Caco-2 (cell line): ENCODE measurements at regions not wholly inside any gene's neighbourhood (a gene's known extent, or its start where the extent isn't known, plus 50 kb on each side); places are given as distances from the start of the nearest gene placed in this dataset.

Experiments used
- BruUV-seq: library from RNA; stranded (reverse); fragments of 400-500 nt; replicated peaks from 2 replicates; lab custom pipeline; 2021; lab: Mats Ljungman, UMichigan
- CTCF ChIA-PET: fragments of 300-600 bp; sonication (Branson Sonifier 250); formaldehyde crosslinking; loops from one replicate; lab custom pipeline; 2022; ENCODE audit warnings: antibody characterized with exemption; lab: Charles Lee
- POLR2A ChIA-PET: fragments of 300-600 bp; sonication (Branson Sonifier 250); formaldehyde crosslinking; loops from one replicate; lab custom pipeline; 2022; ENCODE audit warnings: antibody characterized with exemption; lab: Charles Lee
- DNase-seq, 2 experiments: peaks; one replicate each; pipeline versions ENCODE4 v3.0.0 to v3.0.0-alpha.2; 2020 to 2022
- H3K27me3 ChIP-seq: replicated peaks from 2 replicates; pipeline ENCODE4 v1.6.0; 2011; ENCODE audit warnings: low read length; ENCODE audit not compliant: control insufficient read depth, insufficient read depth
- H3K36me3 ChIP-seq: 2 replicates; pipeline ENCODE4 v1.5.1; 2011; ENCODE audit warnings: low read length; ENCODE audit not compliant: control insufficient read depth, insufficient read depth
- H3K4me1 ChIP-seq: fragments of 250-450 bp; sonication (Bioruptor Pico); 2 replicates; pipeline ENCODE4 v1.5.1; 2020; ENCODE audit warnings: mild to moderate bottlenecking
- H3K4me3 ChIP-seq: 2 replicates; pipeline ENCODE4 v1.5.1; 2011; ENCODE audit warnings: low read depth, mild to moderate bottlenecking, control low read depth, low read length
- H3K9me3 ChIP-seq: fragments of 250-450 bp; sonication (Bioruptor Pico); 2 replicates; pipeline ENCODE4 v1.5.1; 2020; ENCODE audit warnings: mild to moderate bottlenecking, moderate library complexity
- H3K27ac Mint-ChIP-seq: one replicate; pipeline ENCODE4 v1.8.0; 2022; ENCODE audit warnings: mixed read lengths; ENCODE audit not compliant: unreplicated experiment
- H3K27me3 Mint-ChIP-seq: one replicate; pipeline ENCODE4 v1.8.0; 2022; ENCODE audit warnings: mixed read lengths; ENCODE audit not compliant: insufficient read depth, unreplicated experiment
- H3K36me3 Mint-ChIP-seq: one replicate; pipeline ENCODE4 v1.8.0; 2022; ENCODE audit warnings: mild to moderate bottlenecking, mixed read lengths; ENCODE audit not compliant: insufficient read depth, unreplicated experiment
- H3K4me1 Mint-ChIP-seq: one replicate; pipeline ENCODE4 v1.8.0; 2022; ENCODE audit warnings: low read depth, mixed read lengths; ENCODE audit not compliant: unreplicated experiment
- H3K4me3 Mint-ChIP-seq: one replicate; pipeline ENCODE4 v1.8.0; 2022; ENCODE audit warnings: mild to moderate bottlenecking, moderate library complexity, mixed read lengths; ENCODE audit not compliant: unreplicated experiment
- H3K9me3 Mint-ChIP-seq: one replicate; pipeline ENCODE4 v1.8.0; 2022; ENCODE audit warnings: mixed read lengths; ENCODE audit not compliant: unreplicated experiment
- CTCF ChIP-seq, 2 experiments: fragments of 200-600 bp in 1 of 2; IDR thresholded peaks; 1 replicate in 1 of 2; 2 replicates in 1 of 2; pipeline versions ENCODE4 v1.5.1 to v1.8.0; 2011 to 2022; ENCODE audit warnings: antibody characterized with exemption in 1 of 2, control low read depth in 1 of 2, inconsistent platforms in 1 of 2, low read depth in 1 of 2, low read length in 1 of 2, mild to moderate bottlenecking in 1 of 2, moderate library complexity in 1 of 2; ENCODE audit not compliant: insufficient read depth in 1 of 2, severe bottlenecking in 1 of 2, unreplicated experiment in 1 of 2
- intact Hi-C: fragments of 100-400 bp; cut with micrococcal nuclease; formaldehyde crosslinking; loops from one replicate; pipeline ENCODE4 v1.10.0; 2022; ENCODE audit not compliant: unreplicated experiment

GRCh38 chr1:78836726-78837125 lies 169.8 kb downstream of the ADGRL4 start:
- CTCF ChIA-PET: no interaction called here

DNA sequence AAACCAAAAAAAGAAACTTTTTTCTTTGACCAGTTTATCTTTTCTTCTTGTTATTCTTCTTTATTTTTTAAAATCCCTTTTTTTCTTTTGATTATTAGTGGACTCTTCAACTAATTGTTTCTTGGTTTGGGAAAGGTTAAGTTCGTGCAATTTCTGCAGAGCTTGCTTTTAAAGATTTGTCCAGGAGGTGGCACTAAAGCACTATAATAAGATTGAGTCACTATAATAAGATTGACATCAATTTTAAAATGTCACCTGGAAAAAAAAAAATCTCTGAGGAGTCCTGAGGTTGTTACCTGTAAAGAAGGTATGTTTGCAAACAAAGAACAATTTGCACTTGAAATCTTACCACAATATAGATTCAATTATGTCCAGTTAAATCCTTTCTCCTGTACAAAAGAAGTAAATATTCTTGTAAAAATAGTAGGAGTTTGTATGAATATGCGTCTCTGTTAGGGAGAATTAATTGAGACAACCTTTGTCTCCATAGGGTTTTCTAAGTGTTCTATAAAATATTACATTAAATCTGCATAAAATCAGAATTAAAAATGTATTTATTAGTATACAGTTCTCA lies 166.7 kb downstream of the ADGRL4 start:
- Mint-ChIP-seq H3K4me1 (no peaks in the 10 kb centered on the region), H3K27ac (no peak overlapping the region), H3K4me3 (no peak overlapping the region), H3K36me3 (no peaks in the 10 kb centered on the region), H3K27me3 (no peaks in the 10 kb centered on the region), H3K9me3 (no peaks in the 10 kb centered on the region)
- peak; percentile 36 to 51 for TF ChIP-seq CTCF (IDR thresholded peaks at IDR 0.05; ENCODE audit: insufficient read depth in 1 of 2, low read depth in 1 of 2, low read length in 1 of 2, severe bottlenecking in 1 of 2, unreplicated experiment in 1 of 2)
- BruUV-seq: no TSS peak
- intact Hi-C loops: loop anchor here (10.0 kb wide), 1 partner anchor 205 kb away; no protein-coding TSS in a partner anchor
- Histone ChIP-seq H3K9me3 (no peaks in the 10 kb centered on the region), H3K4me1 (no peaks in the 10 kb centered on the region), H3K36me3 (no peaks in the 10 kb centered on the region), H3K4me3 (no peak overlapping the region), H3K27me3 (no peaks in the 10 kb centered on the region)
- POLR2A ChIA-PET: no interaction called here
- CTCF ChIA-PET: interaction anchor here (0.7 kb wide), 1 partner anchor 205 kb away, joined by 4 read pairs; no protein-coding TSS in a partner anchor
- peak in 1 of 2 experiments; percentile 42 for DNase-seq

More at GRCh38 chr1:78836726-78837125, 169.8 kb downstream of the ADGRL4 start:
- no peaks in the 10 kb centered on the region for H3K9me3 ChIP-seq
- no peaks in the 10 kb centered on the region for H3K36me3 ChIP-seq
- BruUV-seq: no TSS peak
- no peaks in the 10 kb centered on the region for H3K9me3 Mint-ChIP-seq
- H3K4me3 Mint-ChIP-seq: no peak overlapping the region
- H3K4me3 ChIP-seq: no peak overlapping the region
- no peak for DNase-seq
- POLR2A ChIA-PET: no interaction called here
- no peaks in the 10 kb centered on the region for H3K4me1 Mint-ChIP-seq
- H3K27ac Mint-ChIP-seq: no peak overlapping the region
- H3K27me3 Mint-ChIP-seq: peaks cover 11% of the 10 kb centered on the region
- intact Hi-C loops: loop anchor here (10.0 kb wide), 1 partner anchor 208 kb away; no protein-coding TSS in a partner anchor
- TF ChIP-seq CTCF (IDR thresholded peaks at IDR 0.05; ENCODE audit: insufficient read depth in 1 of 2, low read depth in 1 of 2, low read length in 1 of 2, severe bottlenecking in 1 of 2, unreplicated experiment in 1 of 2): no peak
- no peaks in the 10 kb centered on the region for H3K27me3 ChIP-seq
- H3K4me1 ChIP-seq: no peaks in the 10 kb centered on the region
- no peaks in the 10 kb centered on the region for H3K36me3 Mint-ChIP-seq
